Ovary (tissue), 3 donors: ENCODE measurements at regions not wholly inside any gene's neighbourhood (a gene's known extent, or its start where the extent isn't known, plus 50 kb on each side); places are given as distances from the start of the nearest gene placed in this dataset.

Experiments
- EP300 ChIP-seq: sonication (generic); formaldehyde crosslinking; IDR thresholded peaks from one replicate; pipeline ENCODE4 v1.6.1; 2017; ENCODE audit warnings: antibody characterized with exemption
- POLR2A ChIP-seq: fragments of 450-650 bp; IDR thresholded peaks from one replicate; pipeline ENCODE4 v1.6.1; 2017; ENCODE audit warnings: antibody characterized with exemption, mild to moderate bottlenecking, moderate library complexity
- TF ChIP-seq, protein P1 (sequence below), 3 donors: fragments of 450-650 bp in 2 of 3; fragments of 200-600 bp in 1 of 3; IDR thresholded peaks; one replicate each; pipeline versions ENCODE4 v1.5.1 to v1.8.0; 2016 to 2022; ENCODE audit warnings: antibody characterized with exemption in 3 of 3, mild to moderate bottlenecking in 1 of 3
- donor health status: DM: no; HTN: no; CAD: no.

DNA sequence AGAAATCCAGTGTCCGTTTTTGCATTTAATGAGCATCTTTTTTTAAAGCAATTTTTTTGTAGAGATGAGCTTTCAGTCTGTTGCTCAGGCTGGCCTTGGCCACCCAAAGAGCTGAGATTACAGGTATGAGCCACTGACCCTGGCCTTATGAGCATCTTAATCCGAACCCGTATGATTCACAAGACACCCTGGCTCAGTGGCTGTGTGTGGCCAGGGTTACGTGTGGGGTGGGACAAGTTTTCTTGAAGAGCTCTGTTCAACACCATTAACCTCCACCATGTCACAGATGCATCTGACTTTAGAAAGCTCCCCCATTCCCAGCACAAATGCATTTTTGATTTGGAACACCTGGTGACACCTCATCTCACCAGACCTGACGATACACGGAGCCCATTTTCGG lies 166.5 kb upstream of the PITRM1 start:
- TF ChIP-seq POLR2A: no peak
- TF ChIP-seq, protein P1, sequence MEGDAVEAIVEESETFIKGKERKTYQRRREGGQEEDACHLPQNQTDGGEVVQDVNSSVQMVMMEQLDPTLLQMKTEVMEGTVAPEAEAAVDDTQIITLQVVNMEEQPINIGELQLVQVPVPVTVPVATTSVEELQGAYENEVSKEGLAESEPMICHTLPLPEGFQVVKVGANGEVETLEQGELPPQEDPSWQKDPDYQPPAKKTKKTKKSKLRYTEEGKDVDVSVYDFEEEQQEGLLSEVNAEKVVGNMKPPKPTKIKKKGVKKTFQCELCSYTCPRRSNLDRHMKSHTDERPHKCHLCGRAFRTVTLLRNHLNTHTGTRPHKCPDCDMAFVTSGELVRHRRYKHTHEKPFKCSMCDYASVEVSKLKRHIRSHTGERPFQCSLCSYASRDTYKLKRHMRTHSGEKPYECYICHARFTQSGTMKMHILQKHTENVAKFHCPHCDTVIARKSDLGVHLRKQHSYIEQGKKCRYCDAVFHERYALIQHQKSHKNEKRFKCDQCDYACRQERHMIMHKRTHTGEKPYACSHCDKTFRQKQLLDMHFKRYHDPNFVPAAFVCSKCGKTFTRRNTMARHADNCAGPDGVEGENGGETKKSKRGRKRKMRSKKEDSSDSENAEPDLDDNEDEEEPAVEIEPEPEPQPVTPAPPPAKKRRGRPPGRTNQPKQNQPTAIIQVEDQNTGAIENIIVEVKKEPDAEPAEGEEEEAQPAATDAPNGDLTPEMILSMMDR (IDR thresholded peaks at IDR 0.05): no peak
- no peak for TF ChIP-seq EP300
